WI38 (cell line): ENCODE measurements at regions not wholly inside any gene's neighbourhood (a gene's known extent, or its start where the extent isn't known, plus 50 kb on each side); places are given as distances from the start of the nearest gene placed in this dataset.
A peak's percentile ranks its signal among the peaks of the same experiment; 100 is the strongest.

ENCODE experiments used
- H3K4me3 ChIP-seq: 2 replicates; pipeline ENCODE4 v1.5.1; 2011; ENCODE audit warnings: low read depth, mild to moderate bottlenecking, control low read depth, low read length
- TF ChIP-seq, protein P1 (sequence below): IDR thresholded peaks from 2 replicates; pipeline ENCODE4 v1.5.1; 2012; ENCODE audit warnings: low read depth, mild to moderate bottlenecking, control low read depth, low read length

DNA sequence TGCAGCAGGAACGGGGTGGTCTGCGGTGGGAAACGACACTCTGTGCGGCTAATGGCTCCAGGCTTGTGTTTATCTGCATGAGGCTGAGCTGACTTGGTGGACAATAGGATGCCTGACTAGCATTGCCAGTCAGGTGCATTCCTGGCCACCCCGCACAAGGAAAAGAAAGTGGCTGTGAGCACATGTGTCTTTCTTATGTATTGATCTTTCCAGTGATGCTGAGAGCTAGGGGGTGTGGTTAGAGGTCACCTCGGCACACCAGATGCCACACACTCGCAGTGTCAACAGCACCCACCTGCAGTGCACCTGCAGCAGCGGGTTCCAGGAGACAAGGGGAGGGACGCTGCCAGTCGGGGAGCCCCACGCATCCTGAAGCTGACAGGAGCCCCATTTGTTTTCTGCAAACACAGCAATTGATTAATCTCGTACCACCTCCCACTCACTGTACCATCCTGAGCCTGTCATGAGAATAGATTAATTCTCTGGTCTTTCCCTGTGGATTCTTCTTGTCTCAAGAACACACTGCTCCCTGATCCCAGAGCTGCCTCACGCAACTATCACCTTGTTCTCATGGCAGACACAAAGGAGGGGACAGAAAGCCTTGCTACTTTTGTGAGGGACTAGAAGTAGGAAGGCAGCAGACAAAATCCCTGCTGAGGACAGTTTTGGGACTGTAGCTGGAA is 251.7 kb upstream of the WWC1 start:
- no peak overlapping the region for H3K4me3 ChIP-seq
- TF ChIP-seq, protein P1, sequence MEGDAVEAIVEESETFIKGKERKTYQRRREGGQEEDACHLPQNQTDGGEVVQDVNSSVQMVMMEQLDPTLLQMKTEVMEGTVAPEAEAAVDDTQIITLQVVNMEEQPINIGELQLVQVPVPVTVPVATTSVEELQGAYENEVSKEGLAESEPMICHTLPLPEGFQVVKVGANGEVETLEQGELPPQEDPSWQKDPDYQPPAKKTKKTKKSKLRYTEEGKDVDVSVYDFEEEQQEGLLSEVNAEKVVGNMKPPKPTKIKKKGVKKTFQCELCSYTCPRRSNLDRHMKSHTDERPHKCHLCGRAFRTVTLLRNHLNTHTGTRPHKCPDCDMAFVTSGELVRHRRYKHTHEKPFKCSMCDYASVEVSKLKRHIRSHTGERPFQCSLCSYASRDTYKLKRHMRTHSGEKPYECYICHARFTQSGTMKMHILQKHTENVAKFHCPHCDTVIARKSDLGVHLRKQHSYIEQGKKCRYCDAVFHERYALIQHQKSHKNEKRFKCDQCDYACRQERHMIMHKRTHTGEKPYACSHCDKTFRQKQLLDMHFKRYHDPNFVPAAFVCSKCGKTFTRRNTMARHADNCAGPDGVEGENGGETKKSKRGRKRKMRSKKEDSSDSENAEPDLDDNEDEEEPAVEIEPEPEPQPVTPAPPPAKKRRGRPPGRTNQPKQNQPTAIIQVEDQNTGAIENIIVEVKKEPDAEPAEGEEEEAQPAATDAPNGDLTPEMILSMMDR, result no peak

DNA sequence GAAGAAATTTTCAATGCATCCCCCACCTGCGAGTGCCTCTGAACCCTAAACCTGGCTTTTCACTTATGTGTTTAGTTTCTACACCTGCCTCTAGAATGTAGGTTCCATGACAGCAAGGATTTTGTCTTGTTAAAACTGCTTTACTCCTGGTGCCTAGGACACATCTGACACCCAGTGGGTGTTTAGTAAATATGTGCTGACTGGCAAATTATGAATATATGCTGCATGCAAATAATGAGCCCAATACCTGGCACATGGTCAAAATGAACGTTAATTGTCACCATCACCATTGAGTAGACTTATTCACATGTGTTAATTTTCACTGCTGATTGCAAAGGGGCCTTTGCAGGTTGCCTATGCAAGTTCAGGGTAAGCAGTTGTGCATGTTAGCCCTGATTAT is 249.9 kb upstream of the WWC1 start:
- no peak overlapping the region for H3K4me3 ChIP-seq
- TF ChIP-seq, protein P1, result no peak

DNA sequence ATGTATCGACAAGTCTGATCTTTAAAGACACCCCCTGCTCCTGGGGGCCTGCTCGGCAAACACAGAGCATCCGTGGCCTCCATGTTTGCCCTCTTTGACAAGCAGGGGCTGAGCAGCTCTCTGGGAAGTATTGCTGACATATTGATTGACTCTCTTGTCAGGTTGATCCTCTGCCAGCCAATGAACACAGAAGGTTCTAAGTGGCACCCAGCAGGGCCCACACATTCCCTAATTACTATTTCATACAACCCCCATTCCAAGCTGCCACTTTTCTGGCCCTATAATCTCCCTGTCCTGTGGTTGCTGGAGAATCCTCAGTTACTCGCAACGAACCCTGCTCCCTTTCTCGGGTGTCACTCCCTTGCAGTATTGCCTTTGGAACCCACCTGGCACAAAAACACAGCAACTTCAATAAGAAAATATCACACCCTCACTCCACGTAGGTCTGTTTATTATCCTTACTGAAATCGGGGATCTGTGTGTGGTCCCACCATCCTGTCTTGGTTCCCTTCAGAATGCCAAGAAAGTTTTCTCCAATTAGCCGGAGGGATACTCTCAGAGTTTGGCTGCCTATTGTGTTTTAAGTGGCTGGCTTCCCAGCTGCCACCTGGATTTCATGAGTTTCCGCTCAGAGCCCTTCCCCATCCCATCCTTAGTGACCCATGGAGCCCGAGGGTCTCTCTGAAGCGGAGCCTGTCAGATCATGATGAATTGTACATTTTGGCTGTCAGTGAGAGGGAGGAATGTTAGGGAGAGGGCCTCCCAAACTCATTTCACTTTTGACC is 249.0 kb upstream of the WWC1 start:
- no peak overlapping the region for H3K4me3 ChIP-seq
- TF ChIP-seq, protein P1, result no peak

DNA sequence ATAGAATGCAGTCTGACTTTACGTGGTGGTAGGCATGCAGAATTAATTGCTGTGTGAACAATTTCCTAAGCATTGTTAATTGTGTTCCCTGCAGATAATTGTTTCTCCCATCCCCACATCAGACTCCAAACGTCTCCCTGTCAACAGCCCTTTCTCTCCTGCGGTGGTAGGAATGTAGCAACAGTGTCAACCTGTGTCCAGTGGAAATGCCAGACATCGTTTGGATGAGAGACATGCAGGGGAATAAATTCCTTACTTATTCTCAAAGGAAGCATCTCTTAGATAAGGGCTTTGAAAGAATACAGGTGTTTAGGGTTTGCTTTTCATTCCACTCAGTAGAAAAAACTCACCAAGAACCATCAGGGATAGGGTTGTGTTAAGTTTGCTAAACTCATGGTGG is 245.3 kb upstream of the WWC1 start:
- TF ChIP-seq, protein P1, result no peak
- H3K4me3 ChIP-seq, result no peak overlapping the region

DNA sequence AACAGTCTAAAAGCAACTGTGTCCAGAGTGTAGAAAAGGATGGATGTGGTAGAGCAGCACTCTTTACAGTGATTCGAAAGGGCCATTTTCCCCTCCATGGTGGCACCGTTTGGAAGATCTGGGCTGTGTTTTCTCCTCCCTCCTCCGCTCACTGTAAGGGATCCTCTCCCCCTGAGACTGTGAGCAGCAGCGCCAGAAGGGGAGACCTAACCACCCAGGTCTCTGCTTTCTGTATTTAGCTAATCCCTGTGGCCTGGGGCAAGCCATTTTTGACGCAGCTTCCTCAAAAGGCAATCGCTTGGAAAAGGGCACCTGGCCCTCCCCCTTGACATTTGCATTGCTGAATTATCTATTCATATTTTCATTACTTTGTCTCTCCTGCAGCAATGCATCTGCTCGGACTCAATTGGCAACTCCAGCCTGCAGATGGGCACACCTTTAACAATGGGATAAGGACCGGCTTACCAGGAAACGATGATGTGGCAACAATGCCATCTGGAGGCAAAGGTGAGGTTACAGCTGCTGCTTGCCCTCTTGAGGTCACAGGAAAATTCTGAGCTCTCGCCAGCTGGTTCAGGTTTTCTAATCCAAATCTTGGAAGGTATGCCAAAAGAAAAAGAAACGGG is 244.3 kb upstream of the WWC1 start:
- H3K4me3 ChIP-seq, result no peak overlapping the region
- TF ChIP-seq, protein P1, result peak; percentile 37; the same call in 1 of the 2 replicates

DNA sequence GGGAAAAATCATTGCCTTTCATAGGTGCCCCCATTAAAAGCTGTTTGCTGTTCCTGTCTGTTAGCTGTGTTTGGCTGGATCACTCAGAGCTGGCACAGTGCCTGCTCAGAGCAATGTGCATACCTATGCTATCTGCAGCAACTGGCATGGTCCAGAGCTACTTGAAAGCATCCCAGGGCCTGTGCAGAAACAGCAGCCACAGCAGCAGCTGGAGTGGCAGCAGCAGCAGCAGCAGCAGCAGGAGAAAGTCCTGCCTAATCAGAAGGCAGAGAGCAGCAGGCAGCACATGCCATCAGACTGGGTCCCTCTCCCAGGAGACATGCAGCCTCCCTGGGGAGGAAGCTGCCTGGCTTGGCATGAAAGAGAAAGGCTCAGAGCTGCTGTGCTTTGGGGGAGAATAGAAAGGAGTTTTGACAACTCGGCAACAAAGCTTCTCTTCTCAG is 243.8 kb upstream of the WWC1 start:
- TF ChIP-seq, protein P1, result no peak; the same call in 1 of the 2 replicates
- H3K4me3 ChIP-seq, result no peak overlapping the region

DNA sequence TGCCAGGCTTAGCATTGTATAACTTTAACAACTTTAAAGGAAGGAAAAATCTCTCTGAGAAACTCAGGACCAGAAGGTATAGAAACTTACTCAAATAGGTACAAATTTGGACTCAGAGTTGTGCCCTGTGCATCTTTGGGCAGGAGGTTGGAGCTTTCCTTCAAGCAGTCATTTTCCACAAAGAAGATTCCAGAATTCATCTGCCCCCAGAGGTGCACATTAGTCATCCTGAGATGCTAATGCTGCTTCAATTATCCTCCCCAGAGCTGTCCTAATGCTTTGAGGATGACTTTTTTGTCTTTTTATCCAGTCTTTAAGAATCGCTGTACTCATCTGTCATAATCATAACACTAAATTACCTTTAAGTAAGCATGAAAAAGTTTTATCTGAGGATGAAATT is 243.0 kb upstream of the WWC1 start:
- no peak overlapping the region for H3K4me3 ChIP-seq
- TF ChIP-seq, protein P1, result no peak
